ENCODE measurements at regions not wholly inside any gene's neighbourhood (a gene's known extent, or its start where the extent isn't known, plus 50 kb on each side); places are given as distances from the start of the nearest gene placed in this dataset.

- ChIA-PET POLR2A (ENCODE audit: unreplicated experiment) (no interaction called here), CTCF (no interaction called here)
- Histone ChIP-seq H3K79me2 (ENCODE audit: low read length) (no peaks in the 10 kb centered on the region), H3K9me3 (ENCODE audit: low read length) (no peaks in the 10 kb centered on the region), H3K9ac (ENCODE audit: low read length) (no peak overlapping the region), H3K27me3 (ENCODE audit: low read length) (no peaks in the 10 kb centered on the region), H3F3A (ENCODE audit: low read length, unreplicated experiment) (no peaks in the 10 kb centered on the region), H3K4me2 (ENCODE audit: low read length) (no peak overlapping the region), H3K4me3 (ENCODE audit: low read length) (no peak overlapping the region), H3K4me1 (ENCODE audit: insufficient read depth, low read length) (peaks cover 13% of the 10 kb centered on the region), H3K9me2 (replicated peaks; ENCODE audit: low read length) (no peaks in the 10 kb centered on the region), H4K20me1 (ENCODE audit: low read length) (no peaks in the 10 kb centered on the region), H3K27ac (ENCODE audit: low read length) (no peak overlapping the region), H2AFZ (ENCODE audit: low read length) (no peak overlapping the region), H3K36me3 (ENCODE audit: low read depth, low read length) (no peaks in the 10 kb centered on the region)
- intact Hi-C loops (cut with micrococcal nuclease), result no loop called here
- no peak for ATAC-seq
- DNase-seq, result no peak
- no peak for TF ChIP-seq CTCF (conservative IDR thresholded peaks at IDR 0.05; ENCODE audit: low read depth, low read length)
- TF ChIP-seq EZH2phosphoT487 (IDR thresholded peaks at IDR 0.05; ENCODE audit: borderline replicate concordance, low read length), result no peak
- no peak for TF ChIP-seq EZH2 (IDR thresholded peaks at IDR 0.05; ENCODE audit: low read length, unreplicated experiment)
- BruUV-seq (replicated peaks), result no TSS peak
Observed at GRCh38 chr1:147077081-147077480, 95.2 kb downstream of the PRKAB2 start.

GRCh38 chr1:147076442-147076841, 95.8 kb downstream of the PRKAB2 start:
- no peaks in the 10 kb centered on the region for H3K9me3 ChIP-seq (ENCODE audit: low read length)
- no peak overlapping the region for H3K9ac ChIP-seq (ENCODE audit: low read length)
- no peaks in the 10 kb centered on the region for H3K9me2 ChIP-seq (replicated peaks; ENCODE audit: low read length)
- no peak overlapping the region for H2AFZ ChIP-seq (ENCODE audit: low read length)
- no peaks in the 10 kb centered on the region for H3K27me3 ChIP-seq (ENCODE audit: low read length)
- no peaks in the 10 kb centered on the region for H3K79me2 ChIP-seq (ENCODE audit: low read length)
- ChIA-PET CTCF (no interaction called here), POLR2A (ENCODE audit: unreplicated experiment) (no interaction called here)
- TF ChIP-seq CTCF (conservative IDR thresholded peaks at IDR 0.05; ENCODE audit: low read depth, low read length) (no peak), EZH2phosphoT487 (IDR thresholded peaks at IDR 0.05; ENCODE audit: borderline replicate concordance, low read length) (no peak), EZH2 (IDR thresholded peaks at IDR 0.05; ENCODE audit: low read length, unreplicated experiment) (no peak)
- no peaks in the 10 kb centered on the region for H3F3A ChIP-seq (ENCODE audit: low read length, unreplicated experiment)
- no peak overlapping the region for H3K27ac ChIP-seq (ENCODE audit: low read length)
- intact Hi-C loops (cut with micrococcal nuclease), result loop anchor here (1.0 kb wide), 2 partner anchors 22 to 78 kb away; no protein-coding TSS in a partner anchor
- no peak overlapping the region for H3K4me3 ChIP-seq (ENCODE audit: low read length)
- peak; percentile 98 for ATAC-seq
- peaks cover 13% of the 10 kb centered on the region for H3K4me1 ChIP-seq (ENCODE audit: insufficient read depth, low read length)
- peak; percentile 75 for DNase-seq
- no TSS peak for BruUV-seq (replicated peaks)
- H4K20me1 ChIP-seq (ENCODE audit: low read length), result no peaks in the 10 kb centered on the region
- H3K4me2 ChIP-seq (ENCODE audit: low read length), result peak overlapping the region; percentile 1
- no peaks in the 10 kb centered on the region for H3K36me3 ChIP-seq (ENCODE audit: low read depth, low read length)

- intact Hi-C loops (cut with micrococcal nuclease), result no loop called here
- CTCF ChIA-PET, result no interaction called here
- Histone ChIP-seq H4K20me1 (ENCODE audit: low read length) (no peaks in the 10 kb centered on the region), H3K9me2 (replicated peaks; ENCODE audit: low read length) (no peaks in the 10 kb centered on the region), H3F3A (ENCODE audit: low read length, unreplicated experiment) (no peaks in the 10 kb centered on the region), H2AFZ (ENCODE audit: low read length) (no peak overlapping the region), H3K4me2 (ENCODE audit: low read length) (no peak overlapping the region), H3K9ac (ENCODE audit: low read length) (no peak overlapping the region), H3K9me3 (ENCODE audit: low read length) (no peaks in the 10 kb centered on the region), H3K4me3 (ENCODE audit: low read length) (no peak overlapping the region), H3K79me2 (ENCODE audit: low read length) (no peaks in the 10 kb centered on the region), H3K27ac (ENCODE audit: low read length) (no peak overlapping the region), H3K4me1 (ENCODE audit: insufficient read depth, low read length) (peaks cover 13% of the 10 kb centered on the region), H3K36me3 (ENCODE audit: low read depth, low read length) (no peaks in the 10 kb centered on the region), H3K27me3 (ENCODE audit: low read length) (no peaks in the 10 kb centered on the region)
- no TSS peak for BruUV-seq (replicated peaks)
- no peak for TF ChIP-seq EZH2 (IDR thresholded peaks at IDR 0.05; ENCODE audit: low read length, unreplicated experiment)
- no peak for TF ChIP-seq EZH2phosphoT487 (IDR thresholded peaks at IDR 0.05; ENCODE audit: borderline replicate concordance, low read length)
- TF ChIP-seq CTCF (conservative IDR thresholded peaks at IDR 0.05; ENCODE audit: low read depth, low read length), result no peak
- DNase-seq (no peak), ATAC-seq (no peak)
- POLR2A ChIA-PET (ENCODE audit: unreplicated experiment), result no interaction called here
Observed at GRCh38 chr1:147072482-147073432, 99.5 kb downstream of the PRKAB2 start.
